ENCODE measurements at regions not wholly inside any gene's neighbourhood (a gene's known extent, or its start where the extent isn't known, plus 50 kb on each side); places are given as distances from the start of the nearest gene placed in this dataset.

DNA sequence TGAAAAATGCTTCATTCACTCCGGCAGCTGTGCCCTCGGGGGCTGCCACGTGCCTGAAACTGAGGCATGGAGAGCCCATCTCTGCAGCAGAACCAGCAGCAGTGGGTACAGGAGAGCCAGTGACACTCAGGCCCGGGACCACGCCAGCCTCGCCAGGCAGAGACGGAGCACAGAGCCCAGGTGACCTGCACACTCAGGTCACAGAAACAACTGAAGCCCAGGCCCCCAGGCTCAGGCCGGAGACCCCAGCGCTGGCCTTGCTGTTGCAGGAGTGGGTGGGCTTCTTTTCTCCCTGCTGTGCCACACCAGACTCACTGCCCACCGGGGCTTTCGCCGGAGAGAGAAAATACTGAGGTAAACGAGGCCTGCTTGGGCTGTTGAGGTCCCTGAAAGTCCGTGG, 117.3 kb downstream of the SOX1 start:
- TF ChIP-seq, protein P1, sequence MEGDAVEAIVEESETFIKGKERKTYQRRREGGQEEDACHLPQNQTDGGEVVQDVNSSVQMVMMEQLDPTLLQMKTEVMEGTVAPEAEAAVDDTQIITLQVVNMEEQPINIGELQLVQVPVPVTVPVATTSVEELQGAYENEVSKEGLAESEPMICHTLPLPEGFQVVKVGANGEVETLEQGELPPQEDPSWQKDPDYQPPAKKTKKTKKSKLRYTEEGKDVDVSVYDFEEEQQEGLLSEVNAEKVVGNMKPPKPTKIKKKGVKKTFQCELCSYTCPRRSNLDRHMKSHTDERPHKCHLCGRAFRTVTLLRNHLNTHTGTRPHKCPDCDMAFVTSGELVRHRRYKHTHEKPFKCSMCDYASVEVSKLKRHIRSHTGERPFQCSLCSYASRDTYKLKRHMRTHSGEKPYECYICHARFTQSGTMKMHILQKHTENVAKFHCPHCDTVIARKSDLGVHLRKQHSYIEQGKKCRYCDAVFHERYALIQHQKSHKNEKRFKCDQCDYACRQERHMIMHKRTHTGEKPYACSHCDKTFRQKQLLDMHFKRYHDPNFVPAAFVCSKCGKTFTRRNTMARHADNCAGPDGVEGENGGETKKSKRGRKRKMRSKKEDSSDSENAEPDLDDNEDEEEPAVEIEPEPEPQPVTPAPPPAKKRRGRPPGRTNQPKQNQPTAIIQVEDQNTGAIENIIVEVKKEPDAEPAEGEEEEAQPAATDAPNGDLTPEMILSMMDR (IDR thresholded peaks at IDR 0.05 in 4 of 5, conservative IDR thresholded peaks at IDR 0.05 in 1 of 5) = no peak
- TF ChIP-seq POLR2A (IDR thresholded peaks at IDR 0.05) = no peak
